ENCODE measurements at regions not wholly inside any gene's neighbourhood (a gene's known extent, or its start where the extent isn't known, plus 50 kb on each side); places are given as distances from the start of the nearest gene placed in this dataset.

DNA sequence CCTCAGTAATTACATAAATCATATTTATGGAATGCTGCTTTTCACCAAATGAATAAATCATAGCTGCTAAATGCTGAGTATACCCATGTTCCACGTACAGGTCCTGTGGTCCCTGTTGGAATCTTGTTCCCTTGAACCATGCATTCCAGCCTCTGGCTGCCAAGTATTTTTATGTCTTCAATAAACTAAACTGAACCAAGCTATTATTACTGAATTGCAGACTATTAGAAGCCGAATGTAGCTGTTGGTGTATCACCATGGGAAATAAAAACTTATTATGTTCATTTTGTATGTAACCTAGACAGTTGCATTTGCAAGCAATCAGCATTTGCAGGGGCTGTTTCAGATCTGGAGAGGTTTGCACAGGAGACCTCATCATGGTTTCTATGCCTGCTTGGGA lies 362.4 kb downstream of the ADCYAP1 start:
- Histone ChIP-seq H3K36me3 (no peaks in the 10 kb centered on the region), H3K27me3 (ENCODE audit: insufficient read depth, low read depth, severe bottlenecking) (no peaks in the 10 kb centered on the region), H3K4me3 (ENCODE audit: low read depth, low read length) (no peak overlapping the region), H3K27ac (no peak overlapping the region), H3K9me3 (ENCODE audit: severe bottlenecking) (no peaks in the 10 kb centered on the region)
- DNase-seq: no peak
- no peak for TF ChIP-seq CTCF (IDR thresholded peaks at IDR 0.05; ENCODE audit: low read depth, low read length)

DNA sequence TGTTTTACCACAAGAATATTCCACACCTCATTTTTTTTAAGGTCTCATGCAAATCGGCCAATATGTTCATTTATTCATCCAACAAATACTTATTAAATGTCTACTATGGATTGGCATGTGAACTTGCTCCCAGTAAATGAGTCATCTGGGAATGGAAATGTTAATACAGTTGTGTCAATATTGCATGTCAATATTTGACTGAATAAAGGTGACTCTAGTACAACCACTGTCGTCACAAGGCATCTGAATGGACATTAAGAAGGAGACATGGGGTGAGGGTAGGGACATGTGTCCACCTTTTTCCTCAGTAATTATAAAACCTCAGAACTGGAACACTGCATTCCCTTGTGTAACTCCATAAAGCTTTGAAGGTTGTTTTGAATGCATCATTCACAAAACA lies 365.4 kb downstream of the ADCYAP1 start:
- Histone ChIP-seq H3K27me3 (ENCODE audit: insufficient read depth, low read depth, severe bottlenecking) (no peaks in the 10 kb centered on the region), H3K36me3 (no peaks in the 10 kb centered on the region), H3K27ac (no peak overlapping the region), H3K4me3 (ENCODE audit: low read depth, low read length) (no peak overlapping the region), H3K9me3 (ENCODE audit: severe bottlenecking) (no peaks in the 10 kb centered on the region)
- TF ChIP-seq CTCF (IDR thresholded peaks at IDR 0.05; ENCODE audit: low read depth, low read length): no peak
- no peak for DNase-seq

GRCh38 chr18:1273469-1273868 lies 368.8 kb downstream of the ADCYAP1 start:
- Histone ChIP-seq H3K9me3 (ENCODE audit: severe bottlenecking) (no peaks in the 10 kb centered on the region), H3K27me3 (ENCODE audit: insufficient read depth, low read depth, severe bottlenecking) (no peaks in the 10 kb centered on the region), H3K36me3 (no peaks in the 10 kb centered on the region), H3K27ac (no peak overlapping the region), H3K4me3 (ENCODE audit: low read depth, low read length) (no peak overlapping the region)
- no peak for DNase-seq
- TF ChIP-seq CTCF (IDR thresholded peaks at IDR 0.05; ENCODE audit: low read depth, low read length): no peak

- Histone ChIP-seq H3K27ac (no peak overlapping the region), H3K9me3 (ENCODE audit: severe bottlenecking) (no peaks in the 10 kb centered on the region), H3K36me3 (no peaks in the 10 kb centered on the region), H3K4me3 (ENCODE audit: low read depth, low read length) (no peak overlapping the region), H3K27me3 (ENCODE audit: insufficient read depth, low read depth, severe bottlenecking) (no peaks in the 10 kb centered on the region)
- DNase-seq: no peak
- no peak for TF ChIP-seq CTCF (IDR thresholded peaks at IDR 0.05; ENCODE audit: low read depth, low read length)
These were observed 387.5 kb downstream of the ADCYAP1 start for GRCh38 chr18:1292167-1292566.

DNA sequence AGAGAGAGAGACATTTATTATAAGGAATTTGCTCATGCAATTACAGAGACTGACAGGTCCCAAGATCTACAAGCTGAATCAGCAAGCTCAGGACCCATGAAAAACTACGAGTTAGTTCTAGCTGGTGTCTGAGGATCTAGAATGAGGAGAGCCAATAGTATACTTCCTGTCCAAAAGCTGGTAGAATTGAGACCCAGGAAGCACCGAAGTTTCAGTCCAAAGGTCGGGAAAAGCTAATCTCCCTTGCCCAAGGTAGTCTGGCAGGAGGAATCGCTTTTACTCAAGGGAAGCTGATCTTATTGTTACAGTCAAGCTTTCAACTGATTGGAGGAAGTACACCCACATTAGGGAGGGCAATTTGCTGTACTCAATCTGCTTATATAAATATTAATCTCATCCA lies 389.6 kb downstream of the ADCYAP1 start:
- Histone ChIP-seq H3K27me3 (ENCODE audit: insufficient read depth, low read depth, severe bottlenecking) (no peaks in the 10 kb centered on the region), H3K4me3 (ENCODE audit: low read depth, low read length) (no peak overlapping the region), H3K9me3 (ENCODE audit: severe bottlenecking) (no peaks in the 10 kb centered on the region), H3K36me3 (no peaks in the 10 kb centered on the region), H3K27ac (no peak overlapping the region)
- DNase-seq: no peak
- TF ChIP-seq CTCF (IDR thresholded peaks at IDR 0.05; ENCODE audit: low read depth, low read length): no peak

- Histone ChIP-seq H3K27me3 (ENCODE audit: insufficient read depth, low read depth, severe bottlenecking) (no peaks in the 10 kb centered on the region), H3K27ac (no peak overlapping the region), H3K9me3 (ENCODE audit: severe bottlenecking) (no peaks in the 10 kb centered on the region), H3K4me3 (ENCODE audit: low read depth, low read length) (no peak overlapping the region), H3K36me3 (no peaks in the 10 kb centered on the region)
- DNase-seq: peak; percentile 12
- TF ChIP-seq CTCF (IDR thresholded peaks at IDR 0.05; ENCODE audit: low read depth, low read length): no peak
These were observed 391.6 kb downstream of the ADCYAP1 start for GRCh38 chr18:1296237-1296636.
